ENCODE measurements at regions not wholly inside any gene's neighbourhood (a gene's known extent, or its start where the extent isn't known, plus 50 kb on each side); places are given as distances from the start of the nearest gene placed in this dataset.

GRCh38 chr9:118987167-118987566 is 382.1 kb downstream of the BRINP1 start:
- peaks cover 19% of the 10 kb centered on the region for H3K27me3 Mint-ChIP-seq
- H3K36me3 Mint-ChIP-seq (ENCODE audit: insufficient read depth): no peaks in the 10 kb centered on the region
- H3K9me3 Mint-ChIP-seq (ENCODE audit: low read depth): no peaks in the 10 kb centered on the region
- no peak overlapping the region for H3K4me3 Mint-ChIP-seq (ENCODE audit: low read depth)
- DNase-seq (ENCODE audit: low spot score, unreplicated experiment): no peak
- H3K27ac Mint-ChIP-seq: no peak overlapping the region
- peaks cover 5% of the 10 kb centered on the region for H3K4me1 Mint-ChIP-seq (ENCODE audit: low read depth)
- TF ChIP-seq CTCF (IDR thresholded peaks at IDR 0.05; ENCODE audit: unreplicated experiment): no peak

- no peak for TF ChIP-seq CTCF (IDR thresholded peaks at IDR 0.05; ENCODE audit: unreplicated experiment)
- Mint-ChIP-seq H3K9me3 (ENCODE audit: low read depth) (no peaks in the 10 kb centered on the region), H3K27ac (no peak overlapping the region), H3K4me1 (ENCODE audit: low read depth) (peaks cover 4% of the 10 kb centered on the region), H3K27me3 (peaks cover 31% of the 10 kb centered on the region), H3K4me3 (ENCODE audit: low read depth) (no peak overlapping the region), H3K36me3 (ENCODE audit: insufficient read depth) (no peaks in the 10 kb centered on the region)
- DNase-seq (ENCODE audit: low spot score, unreplicated experiment): no peak
Observed at GRCh38 chr9:118990949-118991348, 378.3 kb downstream of the BRINP1 start.

GRCh38 chr9:118991366-118992285 is 377.6 kb downstream of the BRINP1 start:
- no peak for DNase-seq (ENCODE audit: low spot score, unreplicated experiment)
- Mint-ChIP-seq H3K4me1 (ENCODE audit: low read depth) (peaks cover 4% of the 10 kb centered on the region), H3K4me3 (ENCODE audit: low read depth) (no peak overlapping the region), H3K27me3 (peaks cover 31% of the 10 kb centered on the region), H3K36me3 (ENCODE audit: insufficient read depth) (no peaks in the 10 kb centered on the region), H3K27ac (no peak overlapping the region), H3K9me3 (ENCODE audit: low read depth) (no peaks in the 10 kb centered on the region)
- TF ChIP-seq CTCF (IDR thresholded peaks at IDR 0.05; ENCODE audit: unreplicated experiment): no peak

- Mint-ChIP-seq H3K27ac (no peak overlapping the region), H3K4me3 (ENCODE audit: low read depth) (no peak overlapping the region), H3K27me3 (peaks cover 34% of the 10 kb centered on the region), H3K4me1 (ENCODE audit: low read depth) (peaks cover 4% of the 10 kb centered on the region), H3K36me3 (ENCODE audit: insufficient read depth) (no peaks in the 10 kb centered on the region), H3K9me3 (ENCODE audit: low read depth) (no peaks in the 10 kb centered on the region)
- TF ChIP-seq CTCF (IDR thresholded peaks at IDR 0.05; ENCODE audit: unreplicated experiment): no peak
- no peak for DNase-seq (ENCODE audit: low spot score, unreplicated experiment)
Observed at GRCh38 chr9:118992813-118993794, 376.1 kb downstream of the BRINP1 start.

GRCh38 chr9:118993965-118994364 is 375.3 kb downstream of the BRINP1 start:
- peaks cover 29% of the 10 kb centered on the region for H3K27me3 Mint-ChIP-seq
- no peak for DNase-seq (ENCODE audit: low spot score, unreplicated experiment)
- no peak overlapping the region for H3K27ac Mint-ChIP-seq
- no peak for TF ChIP-seq CTCF (IDR thresholded peaks at IDR 0.05; ENCODE audit: unreplicated experiment)
- H3K36me3 Mint-ChIP-seq (ENCODE audit: insufficient read depth): no peaks in the 10 kb centered on the region
- peaks cover 7% of the 10 kb centered on the region for H3K4me1 Mint-ChIP-seq (ENCODE audit: low read depth)
- no peak overlapping the region for H3K4me3 Mint-ChIP-seq (ENCODE audit: low read depth)
- H3K9me3 Mint-ChIP-seq (ENCODE audit: low read depth): no peaks in the 10 kb centered on the region

All from progenitor cell of endocrine pancreas (in vitro differentiated cells).